ENCODE measurements at regions not wholly inside any gene's neighbourhood (a gene's known extent, or its start where the extent isn't known, plus 50 kb on each side); places are given as distances from the start of the nearest gene placed in this dataset.

- no peak overlapping the region for H3K9ac ChIP-seq (ENCODE audit: extremely low read depth, low read length, poor library complexity, severe bottlenecking)
- WGBS, 2 experiments (ENCODE audit: insufficient coverage in 1 of 2, insufficient read length in 1 of 2) = 98 to 100% methylated on average over 1 to 6 of the region's 8 CpGs
These were observed 994.7 kb downstream of the VRK1 start for GRCh38 chr14:97791906-97792305.

DNA sequence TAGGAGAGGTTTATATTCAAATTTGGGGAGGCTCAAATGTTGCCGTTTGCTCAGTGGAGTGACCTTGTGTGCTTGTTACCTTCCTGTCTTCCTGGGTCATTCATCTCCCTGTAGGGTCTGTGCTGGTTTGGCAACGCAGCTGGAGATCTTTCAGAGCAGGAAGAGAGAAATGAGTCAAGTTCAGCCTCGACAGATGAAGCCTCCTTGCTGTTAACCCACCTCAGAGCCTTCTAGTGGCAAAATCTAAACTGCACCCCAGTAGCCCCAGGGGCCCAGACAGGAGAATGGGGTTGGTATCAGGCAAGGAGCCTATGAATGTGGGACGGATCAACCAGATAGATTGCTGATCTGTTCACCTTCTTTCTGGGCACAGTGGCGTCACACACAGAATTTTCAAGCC, 999.3 kb downstream of the VRK1 start:
- H3K4me3 Mint-ChIP-seq = no peak overlapping the region
- peaks cover 3% of the 10 kb centered on the region for H3K4me1 Mint-ChIP-seq
- H3K27ac ChIP-seq (ENCODE audit: low read depth, low read length) = no peak overlapping the region
- no peaks in the 10 kb centered on the region for H3K36me3 ChIP-seq (ENCODE audit: control insufficient read depth, insufficient read depth, low read length)
- no peak overlapping the region for H3K27ac Mint-ChIP-seq
- no peak for DNase-seq
- H3K9ac ChIP-seq (ENCODE audit: extremely low read depth, low read length, poor library complexity, severe bottlenecking) = no peak overlapping the region
- TF ChIP-seq, protein P1, sequence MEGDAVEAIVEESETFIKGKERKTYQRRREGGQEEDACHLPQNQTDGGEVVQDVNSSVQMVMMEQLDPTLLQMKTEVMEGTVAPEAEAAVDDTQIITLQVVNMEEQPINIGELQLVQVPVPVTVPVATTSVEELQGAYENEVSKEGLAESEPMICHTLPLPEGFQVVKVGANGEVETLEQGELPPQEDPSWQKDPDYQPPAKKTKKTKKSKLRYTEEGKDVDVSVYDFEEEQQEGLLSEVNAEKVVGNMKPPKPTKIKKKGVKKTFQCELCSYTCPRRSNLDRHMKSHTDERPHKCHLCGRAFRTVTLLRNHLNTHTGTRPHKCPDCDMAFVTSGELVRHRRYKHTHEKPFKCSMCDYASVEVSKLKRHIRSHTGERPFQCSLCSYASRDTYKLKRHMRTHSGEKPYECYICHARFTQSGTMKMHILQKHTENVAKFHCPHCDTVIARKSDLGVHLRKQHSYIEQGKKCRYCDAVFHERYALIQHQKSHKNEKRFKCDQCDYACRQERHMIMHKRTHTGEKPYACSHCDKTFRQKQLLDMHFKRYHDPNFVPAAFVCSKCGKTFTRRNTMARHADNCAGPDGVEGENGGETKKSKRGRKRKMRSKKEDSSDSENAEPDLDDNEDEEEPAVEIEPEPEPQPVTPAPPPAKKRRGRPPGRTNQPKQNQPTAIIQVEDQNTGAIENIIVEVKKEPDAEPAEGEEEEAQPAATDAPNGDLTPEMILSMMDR (conservative IDR thresholded peaks at IDR 0.05) = no peak
- H3K9me3 Mint-ChIP-seq = no peaks in the 10 kb centered on the region
- WGBS, 2 experiments (ENCODE audit: insufficient coverage in 1 of 2, insufficient read length in 1 of 2) = 88 to 94% methylated on average over 2 to 5 of the region's 5 CpGs
- H3K36me3 Mint-ChIP-seq (ENCODE audit: low read depth) = no peaks in the 10 kb centered on the region
- H3K9me3 ChIP-seq (ENCODE audit: control insufficient read depth, low read length) = no peaks in the 10 kb centered on the region
- H3K27me3 ChIP-seq (ENCODE audit: control insufficient read depth, insufficient read depth, low read length, poor library complexity, severe bottlenecking) = no peaks in the 10 kb centered on the region
- no peaks in the 10 kb centered on the region for H3K27me3 Mint-ChIP-seq (ENCODE audit: insufficient read depth)
- H3K4me1 ChIP-seq (ENCODE audit: control insufficient read depth, insufficient read depth, low read length) = no peaks in the 10 kb centered on the region
- no peak overlapping the region for H3K4me3 ChIP-seq (ENCODE audit: low read length)

More at GRCh38 chr14:97791906-97792305, 994.7 kb downstream of the VRK1 start:
- H3K4me1 ChIP-seq (ENCODE audit: control insufficient read depth, insufficient read depth, low read length) = no peaks in the 10 kb centered on the region
- DNase-seq = no peak
- no peaks in the 10 kb centered on the region for H3K36me3 Mint-ChIP-seq (ENCODE audit: low read depth)
- H3K4me3 ChIP-seq (ENCODE audit: low read length) = no peak overlapping the region
- no peaks in the 10 kb centered on the region for H3K9me3 ChIP-seq (ENCODE audit: control insufficient read depth, low read length)
- no peaks in the 10 kb centered on the region for H3K9me3 Mint-ChIP-seq
- no peak overlapping the region for H3K27ac ChIP-seq (ENCODE audit: low read depth, low read length)
- H3K36me3 ChIP-seq (ENCODE audit: control insufficient read depth, insufficient read depth, low read length) = no peaks in the 10 kb centered on the region
- H3K4me1 Mint-ChIP-seq = no peaks in the 10 kb centered on the region
- no peak overlapping the region for H3K4me3 Mint-ChIP-seq
- no peaks in the 10 kb centered on the region for H3K27me3 Mint-ChIP-seq (ENCODE audit: insufficient read depth)
- no peak overlapping the region for H3K27ac Mint-ChIP-seq
- TF ChIP-seq, protein P1 (conservative IDR thresholded peaks at IDR 0.05) = no peak
- no peaks in the 10 kb centered on the region for H3K27me3 ChIP-seq (ENCODE audit: control insufficient read depth, insufficient read depth, low read length, poor library complexity, severe bottlenecking)

DNA sequence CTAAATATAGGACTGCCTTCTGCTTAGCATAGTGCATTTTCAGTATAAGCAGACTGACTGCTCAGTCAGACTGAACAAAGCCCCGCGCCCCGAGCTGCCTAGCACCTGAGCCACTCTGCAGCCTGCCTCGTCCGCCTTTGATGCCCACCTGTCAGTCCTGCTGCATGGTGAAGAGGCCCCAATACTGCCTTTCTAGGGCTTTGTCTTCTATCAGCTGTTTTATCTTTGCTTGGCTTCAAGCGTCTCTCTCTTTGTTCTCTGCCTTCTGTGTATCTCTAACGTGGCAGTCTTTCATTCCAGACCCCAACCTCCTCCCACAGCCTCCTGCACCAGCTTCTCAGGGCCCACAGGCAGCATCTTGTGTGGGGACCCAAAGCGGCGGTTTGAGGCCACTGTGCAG, 1001.0 kb downstream of the VRK1 start:
- Mint-ChIP-seq H3K4me1 (peaks cover 3% of the 10 kb centered on the region), H3K27ac (no peak overlapping the region), H3K27me3 (ENCODE audit: insufficient read depth) (peaks cover under 1% of the 10 kb centered on the region), H3K4me3 (no peak overlapping the region), H3K9me3 (no peaks in the 10 kb centered on the region), H3K36me3 (ENCODE audit: low read depth) (no peaks in the 10 kb centered on the region)
- Histone ChIP-seq H3K27ac (ENCODE audit: low read depth, low read length) (no peak overlapping the region), H3K9me3 (ENCODE audit: control insufficient read depth, low read length) (no peaks in the 10 kb centered on the region), H3K36me3 (ENCODE audit: control insufficient read depth, insufficient read depth, low read length) (no peaks in the 10 kb centered on the region), H3K4me3 (ENCODE audit: low read length) (no peak overlapping the region), H3K4me1 (ENCODE audit: control insufficient read depth, insufficient read depth, low read length) (no peaks in the 10 kb centered on the region), H3K9ac (ENCODE audit: extremely low read depth, low read length, poor library complexity, severe bottlenecking) (no peak overlapping the region), H3K27me3 (ENCODE audit: control insufficient read depth, insufficient read depth, low read length, poor library complexity, severe bottlenecking) (no peaks in the 10 kb centered on the region)
- WGBS, 2 experiments (ENCODE audit: insufficient coverage in 1 of 2, insufficient read length in 1 of 2) = 76 to 86% methylated on average over 6 to 9 of the region's 9 CpGs
- TF ChIP-seq, protein P1 (conservative IDR thresholded peaks at IDR 0.05) = no peak
- DNase-seq = no peak

Measured in endodermal cell (in vitro differentiated cells).